Tibial nerve (tissue), 4 donors: ENCODE measurements at regions not wholly inside any gene's neighbourhood (a gene's known extent, or its start where the extent isn't known, plus 50 kb on each side); places are given as distances from the start of the nearest gene placed in this dataset.

Source experiments
- CTCF ChIP-seq, 5 experiments: fragments of 200-600 bp in 3 of 5; fragments of 450-650 bp in 2 of 5; sonication (generic) in 3 of 5; IDR thresholded peaks; one replicate each; pipeline ENCODE4 v1.5.1; 2016 to 2019; ENCODE audit warnings: antibody characterized with exemption in 5 of 5, mild to moderate bottlenecking in 3 of 5, moderate library complexity in 2 of 5
- EP300 ChIP-seq, 2 donors: sonication (generic); formaldehyde crosslinking; IDR thresholded peaks; one replicate each; pipeline ENCODE4 v1.6.1; 2017; ENCODE audit warnings: antibody characterized with exemption in 2 of 2, mild to moderate bottlenecking in 1 of 2

GRCh38 chr1:232743999-232744398 lies 61.2 kb upstream of the MAP10 start:
- TF ChIP-seq CTCF (IDR thresholded peaks at IDR 0.05), result no peak
- no peak for TF ChIP-seq EP300 (IDR thresholded peaks at IDR 0.05)
